ENCODE measurements at regions not wholly inside any gene's neighbourhood (a gene's known extent, or its start where the extent isn't known, plus 50 kb on each side); places are given as distances from the start of the nearest gene placed in this dataset.

- no peak for TF ChIP-seq CTCF (conservative IDR thresholded peaks at IDR 0.05 in 1 of 2, IDR thresholded peaks at IDR 0.05 in 1 of 2; ENCODE audit: low read depth in 1 of 2, low read length in 2 of 2)
- no peak for TF ChIP-seq EZH2 (IDR thresholded peaks at IDR 0.05; ENCODE audit: low read length, missing control alignments)
Observed at GRCh38 chr5:87034557-87034956, 233.1 kb upstream of the RASA1 start.
